ENCODE measurements at regions not wholly inside any gene's neighbourhood (a gene's known extent, or its start where the extent isn't known, plus 50 kb on each side); places are given as distances from the start of the nearest gene placed in this dataset.

GRCh38 chr3:22265403-22265802, 514.4 kb upstream of the ZNF385D start:
- Histone ChIP-seq H3K4me3 (no peak overlapping the region), H3K9me3 (no peaks in the 10 kb centered on the region), H3K36me3 (no peaks in the 10 kb centered on the region), H3K27ac (no peak overlapping the region), H3K4me1 (no peaks in the 10 kb centered on the region), H3K27me3 (no peaks in the 10 kb centered on the region)
- intact Hi-C loops (cut with DNase I; ENCODE audit: low total_unique reads), result no loop called here
- no peak for DNase-seq
- TF ChIP-seq CTCF (IDR thresholded peaks at IDR 0.05), result no peak

- no peaks in the 10 kb centered on the region for H3K4me1 ChIP-seq
- H3K36me3 ChIP-seq, result no peaks in the 10 kb centered on the region
- H3K27ac ChIP-seq, result no peak overlapping the region
- intact Hi-C loops (cut with DNase I; ENCODE audit: low total_unique reads), result no loop called here
- H3K9me3 ChIP-seq, result no peaks in the 10 kb centered on the region
- TF ChIP-seq CTCF (IDR thresholded peaks at IDR 0.05), result no peak
- H3K4me3 ChIP-seq, result no peak overlapping the region
- DNase-seq, result peak in 1 of 2 donors; percentile 18
- H3K27me3 ChIP-seq, result no peaks in the 10 kb centered on the region
Measured at GRCh38 chr3:22269831-22270230, 518.8 kb upstream of the ZNF385D start.

GRCh38 chr3:22276351-22276750, 525.3 kb upstream of the ZNF385D start:
- intact Hi-C loops (cut with DNase I; ENCODE audit: low total_unique reads), result no loop called here
- Histone ChIP-seq H3K4me3 (no peak overlapping the region), H3K9me3 (no peaks in the 10 kb centered on the region), H3K4me1 (no peaks in the 10 kb centered on the region), H3K27ac (no peak overlapping the region), H3K36me3 (no peaks in the 10 kb centered on the region), H3K27me3 (no peaks in the 10 kb centered on the region)
- no peak for TF ChIP-seq CTCF (IDR thresholded peaks at IDR 0.05)
- no peak for DNase-seq

GRCh38 chr3:22284559-22284958, 533.5 kb upstream of the ZNF385D start:
- intact Hi-C loops (cut with DNase I; ENCODE audit: low total_unique reads), result no loop called here
- Histone ChIP-seq H3K4me1 (no peaks in the 10 kb centered on the region), H3K9me3 (no peaks in the 10 kb centered on the region), H3K4me3 (no peak overlapping the region), H3K27me3 (no peaks in the 10 kb centered on the region), H3K27ac (no peak overlapping the region), H3K36me3 (no peaks in the 10 kb centered on the region)
- DNase-seq, result no peak
- TF ChIP-seq CTCF (IDR thresholded peaks at IDR 0.05), result no peak

GRCh38 chr3:22288756-22289155, 537.7 kb upstream of the ZNF385D start:
- H3K27me3 ChIP-seq, result no peaks in the 10 kb centered on the region
- no peak for TF ChIP-seq CTCF (IDR thresholded peaks at IDR 0.05)
- H3K27ac ChIP-seq, result no peak overlapping the region
- intact Hi-C loops (cut with DNase I; ENCODE audit: low total_unique reads), result no loop called here
- no peak overlapping the region for H3K4me3 ChIP-seq
- H3K36me3 ChIP-seq, result no peaks in the 10 kb centered on the region
- H3K4me1 ChIP-seq, result no peaks in the 10 kb centered on the region
- H3K9me3 ChIP-seq, result no peaks in the 10 kb centered on the region
- no peak for DNase-seq

GRCh38 chr3:22292681-22293080, 541.7 kb upstream of the ZNF385D start:
- Histone ChIP-seq H3K4me1 (no peaks in the 10 kb centered on the region), H3K9me3 (no peaks in the 10 kb centered on the region), H3K27me3 (no peaks in the 10 kb centered on the region), H3K27ac (no peak overlapping the region), H3K36me3 (no peaks in the 10 kb centered on the region), H3K4me3 (no peak overlapping the region)
- DNase-seq, result no peak
- intact Hi-C loops (cut with DNase I; ENCODE audit: low total_unique reads), result no loop called here
- TF ChIP-seq CTCF (IDR thresholded peaks at IDR 0.05), result no peak

Data from tibial artery (tissue), 4 donors.